ENCODE measurements at regions not wholly inside any gene's neighbourhood (a gene's known extent, or its start where the extent isn't known, plus 50 kb on each side); places are given as distances from the start of the nearest gene placed in this dataset.

DNA sequence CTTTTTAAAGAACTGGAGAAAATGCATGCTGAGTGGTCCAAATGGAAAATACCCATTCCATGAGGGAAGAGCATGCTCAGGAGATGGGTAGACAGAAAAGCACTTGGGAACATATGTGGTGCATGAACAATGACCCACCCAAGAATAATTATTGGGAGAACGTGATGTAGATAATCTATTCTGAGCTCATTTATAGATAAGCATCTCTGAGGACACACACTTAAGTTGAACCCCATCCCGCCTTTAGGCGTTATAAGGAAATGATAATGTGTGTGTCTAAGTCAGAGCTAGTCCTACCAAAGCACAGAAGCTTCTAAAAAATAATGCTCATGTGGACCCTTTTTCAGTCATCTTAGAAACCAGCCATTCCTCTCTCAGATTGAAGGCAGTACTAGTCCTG, 189.9 kb downstream of the KTN1 start (continued):
- no peak for TF ChIP-seq CREB1 (CRISPR knock-in tag; IDR thresholded peaks at IDR 0.05; ENCODE audit: low read depth)
- TF ChIP-seq EZH2 (IDR thresholded peaks at IDR 0.05; ENCODE audit: low read depth, unreplicated experiment): no peak
- TF ChIP-seq, protein P1, sequence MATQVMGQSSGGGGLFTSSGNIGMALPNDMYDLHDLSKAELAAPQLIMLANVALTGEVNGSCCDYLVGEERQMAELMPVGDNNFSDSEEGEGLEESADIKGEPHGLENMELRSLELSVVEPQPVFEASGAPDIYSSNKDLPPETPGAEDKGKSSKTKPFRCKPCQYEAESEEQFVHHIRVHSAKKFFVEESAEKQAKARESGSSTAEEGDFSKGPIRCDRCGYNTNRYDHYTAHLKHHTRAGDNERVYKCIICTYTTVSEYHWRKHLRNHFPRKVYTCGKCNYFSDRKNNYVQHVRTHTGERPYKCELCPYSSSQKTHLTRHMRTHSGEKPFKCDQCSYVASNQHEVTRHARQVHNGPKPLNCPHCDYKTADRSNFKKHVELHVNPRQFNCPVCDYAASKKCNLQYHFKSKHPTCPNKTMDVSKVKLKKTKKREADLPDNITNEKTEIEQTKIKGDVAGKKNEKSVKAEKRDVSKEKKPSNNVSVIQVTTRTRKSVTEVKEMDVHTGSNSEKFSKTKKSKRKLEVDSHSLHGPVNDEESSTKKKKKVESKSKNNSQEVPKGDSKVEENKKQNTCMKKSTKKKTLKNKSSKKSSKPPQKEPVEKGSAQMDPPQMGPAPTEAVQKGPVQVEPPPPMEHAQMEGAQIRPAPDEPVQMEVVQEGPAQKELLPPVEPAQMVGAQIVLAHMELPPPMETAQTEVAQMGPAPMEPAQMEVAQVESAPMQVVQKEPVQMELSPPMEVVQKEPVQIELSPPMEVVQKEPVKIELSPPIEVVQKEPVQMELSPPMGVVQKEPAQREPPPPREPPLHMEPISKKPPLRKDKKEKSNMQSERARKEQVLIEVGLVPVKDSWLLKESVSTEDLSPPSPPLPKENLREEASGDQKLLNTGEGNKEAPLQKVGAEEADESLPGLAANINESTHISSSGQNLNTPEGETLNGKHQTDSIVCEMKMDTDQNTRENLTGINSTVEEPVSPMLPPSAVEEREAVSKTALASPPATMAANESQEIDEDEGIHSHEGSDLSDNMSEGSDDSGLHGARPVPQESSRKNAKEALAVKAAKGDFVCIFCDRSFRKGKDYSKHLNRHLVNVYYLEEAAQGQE (IDR thresholded peaks at IDR 0.05; ENCODE audit: unreplicated experiment): no peak
- TF ChIP-seq ZNF114 (CRISPR knock-in tag; IDR thresholded peaks at IDR 0.05): no peak
- TF ChIP-seq, protein P2, sequence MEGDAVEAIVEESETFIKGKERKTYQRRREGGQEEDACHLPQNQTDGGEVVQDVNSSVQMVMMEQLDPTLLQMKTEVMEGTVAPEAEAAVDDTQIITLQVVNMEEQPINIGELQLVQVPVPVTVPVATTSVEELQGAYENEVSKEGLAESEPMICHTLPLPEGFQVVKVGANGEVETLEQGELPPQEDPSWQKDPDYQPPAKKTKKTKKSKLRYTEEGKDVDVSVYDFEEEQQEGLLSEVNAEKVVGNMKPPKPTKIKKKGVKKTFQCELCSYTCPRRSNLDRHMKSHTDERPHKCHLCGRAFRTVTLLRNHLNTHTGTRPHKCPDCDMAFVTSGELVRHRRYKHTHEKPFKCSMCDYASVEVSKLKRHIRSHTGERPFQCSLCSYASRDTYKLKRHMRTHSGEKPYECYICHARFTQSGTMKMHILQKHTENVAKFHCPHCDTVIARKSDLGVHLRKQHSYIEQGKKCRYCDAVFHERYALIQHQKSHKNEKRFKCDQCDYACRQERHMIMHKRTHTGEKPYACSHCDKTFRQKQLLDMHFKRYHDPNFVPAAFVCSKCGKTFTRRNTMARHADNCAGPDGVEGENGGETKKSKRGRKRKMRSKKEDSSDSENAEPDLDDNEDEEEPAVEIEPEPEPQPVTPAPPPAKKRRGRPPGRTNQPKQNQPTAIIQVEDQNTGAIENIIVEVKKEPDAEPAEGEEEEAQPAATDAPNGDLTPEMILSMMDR (conservative IDR thresholded peaks at IDR 0.05; ENCODE audit: low read depth in 2 of 2): no peak
- no peak for TF ChIP-seq ZNF331 (CRISPR knock-in tag; IDR thresholded peaks at IDR 0.05; ENCODE audit: low read depth)
- no peak for TF ChIP-seq EZH2phosphoT487 (IDR thresholded peaks at IDR 0.05; ENCODE audit: unreplicated experiment)
- TF ChIP-seq NANOG (IDR thresholded peaks at IDR 0.05; ENCODE audit: borderline replicate concordance): no peak
- no peak for TF ChIP-seq JUNB (IDR thresholded peaks at IDR 0.05; ENCODE audit: unreplicated experiment)

DNA sequence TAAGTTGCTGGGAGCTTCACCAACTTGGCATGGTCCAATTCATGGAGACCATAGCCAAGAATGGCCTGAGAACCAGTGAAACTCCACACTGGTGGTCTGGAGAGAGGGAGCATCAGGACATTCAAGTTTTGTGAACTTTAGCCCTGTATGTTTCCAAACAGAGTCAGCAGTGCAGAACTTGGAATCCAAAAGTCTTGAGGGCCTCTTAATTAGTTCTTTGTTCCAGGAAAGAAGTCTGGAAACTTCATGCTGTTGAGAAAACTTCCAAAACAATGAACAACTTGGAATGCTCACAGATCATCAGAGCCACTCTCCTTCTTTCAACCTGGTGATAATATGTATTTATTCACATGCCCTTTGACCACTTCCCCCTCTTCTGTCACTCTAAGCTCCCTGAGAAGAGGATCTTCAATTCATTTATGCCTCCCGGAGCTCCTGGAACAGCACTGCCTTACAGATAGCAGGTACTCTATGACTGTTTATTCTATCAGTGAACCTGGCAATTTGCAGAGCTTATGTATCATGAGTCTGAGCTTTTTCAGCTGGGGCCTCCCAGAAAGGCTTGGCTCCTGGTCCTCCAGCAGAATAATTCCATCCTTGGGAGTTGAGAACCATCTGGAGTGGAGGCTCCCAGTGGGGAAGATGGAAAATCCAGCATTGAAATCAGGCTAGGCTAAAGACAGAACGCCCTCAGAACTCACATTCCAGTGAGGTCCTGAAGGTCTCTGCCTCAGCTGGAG, 191.4 kb downstream of the KTN1 start:
- H3K27me3 ChIP-seq (ENCODE audit: insufficient read depth): no peaks in the 10 kb centered on the region
- no peaks in the 10 kb centered on the region for H3K4me1 Mint-ChIP-seq
- H3K9me2 ChIP-seq (ENCODE audit: insufficient read depth): peaks cover 19% of the 10 kb centered on the region
- no peak overlapping the region for H3K27ac ChIP-seq (ENCODE audit: low read depth)
- no peaks in the 10 kb centered on the region for H3K36me3 Mint-ChIP-seq (ENCODE audit: low read depth)
- H4K20me1 ChIP-seq (replicated peaks; ENCODE audit: insufficient read depth): no peaks in the 10 kb centered on the region
- DNase-seq (ENCODE audit: low spot score) (no peak), ATAC-seq (no peak)
- no peaks in the 10 kb centered on the region for H3K9me3 Mint-ChIP-seq
- no peak overlapping the region for H3K27ac Mint-ChIP-seq
- H3K4me3 Mint-ChIP-seq: no peak overlapping the region
- no peak overlapping the region for H3K4me2 ChIP-seq
- no peaks in the 10 kb centered on the region for H3F3A ChIP-seq (replicated peaks; ENCODE audit: low read depth)
- H3K27me3 Mint-ChIP-seq (ENCODE audit: insufficient read depth, low read depth, poor library complexity): no peaks in the 10 kb centered on the region
- no peaks in the 10 kb centered on the region for H3K79me2 ChIP-seq (replicated peaks; ENCODE audit: insufficient read depth)
- H3K4me3 ChIP-seq: no peak overlapping the region
- H3K4me1 ChIP-seq (ENCODE audit: insufficient read depth): no peaks in the 10 kb centered on the region
- H2AFZ ChIP-seq: no peak overlapping the region
- no peaks in the 10 kb centered on the region for H3K36me3 ChIP-seq (ENCODE audit: insufficient read depth)
- TF ChIP-seq, protein P3, sequence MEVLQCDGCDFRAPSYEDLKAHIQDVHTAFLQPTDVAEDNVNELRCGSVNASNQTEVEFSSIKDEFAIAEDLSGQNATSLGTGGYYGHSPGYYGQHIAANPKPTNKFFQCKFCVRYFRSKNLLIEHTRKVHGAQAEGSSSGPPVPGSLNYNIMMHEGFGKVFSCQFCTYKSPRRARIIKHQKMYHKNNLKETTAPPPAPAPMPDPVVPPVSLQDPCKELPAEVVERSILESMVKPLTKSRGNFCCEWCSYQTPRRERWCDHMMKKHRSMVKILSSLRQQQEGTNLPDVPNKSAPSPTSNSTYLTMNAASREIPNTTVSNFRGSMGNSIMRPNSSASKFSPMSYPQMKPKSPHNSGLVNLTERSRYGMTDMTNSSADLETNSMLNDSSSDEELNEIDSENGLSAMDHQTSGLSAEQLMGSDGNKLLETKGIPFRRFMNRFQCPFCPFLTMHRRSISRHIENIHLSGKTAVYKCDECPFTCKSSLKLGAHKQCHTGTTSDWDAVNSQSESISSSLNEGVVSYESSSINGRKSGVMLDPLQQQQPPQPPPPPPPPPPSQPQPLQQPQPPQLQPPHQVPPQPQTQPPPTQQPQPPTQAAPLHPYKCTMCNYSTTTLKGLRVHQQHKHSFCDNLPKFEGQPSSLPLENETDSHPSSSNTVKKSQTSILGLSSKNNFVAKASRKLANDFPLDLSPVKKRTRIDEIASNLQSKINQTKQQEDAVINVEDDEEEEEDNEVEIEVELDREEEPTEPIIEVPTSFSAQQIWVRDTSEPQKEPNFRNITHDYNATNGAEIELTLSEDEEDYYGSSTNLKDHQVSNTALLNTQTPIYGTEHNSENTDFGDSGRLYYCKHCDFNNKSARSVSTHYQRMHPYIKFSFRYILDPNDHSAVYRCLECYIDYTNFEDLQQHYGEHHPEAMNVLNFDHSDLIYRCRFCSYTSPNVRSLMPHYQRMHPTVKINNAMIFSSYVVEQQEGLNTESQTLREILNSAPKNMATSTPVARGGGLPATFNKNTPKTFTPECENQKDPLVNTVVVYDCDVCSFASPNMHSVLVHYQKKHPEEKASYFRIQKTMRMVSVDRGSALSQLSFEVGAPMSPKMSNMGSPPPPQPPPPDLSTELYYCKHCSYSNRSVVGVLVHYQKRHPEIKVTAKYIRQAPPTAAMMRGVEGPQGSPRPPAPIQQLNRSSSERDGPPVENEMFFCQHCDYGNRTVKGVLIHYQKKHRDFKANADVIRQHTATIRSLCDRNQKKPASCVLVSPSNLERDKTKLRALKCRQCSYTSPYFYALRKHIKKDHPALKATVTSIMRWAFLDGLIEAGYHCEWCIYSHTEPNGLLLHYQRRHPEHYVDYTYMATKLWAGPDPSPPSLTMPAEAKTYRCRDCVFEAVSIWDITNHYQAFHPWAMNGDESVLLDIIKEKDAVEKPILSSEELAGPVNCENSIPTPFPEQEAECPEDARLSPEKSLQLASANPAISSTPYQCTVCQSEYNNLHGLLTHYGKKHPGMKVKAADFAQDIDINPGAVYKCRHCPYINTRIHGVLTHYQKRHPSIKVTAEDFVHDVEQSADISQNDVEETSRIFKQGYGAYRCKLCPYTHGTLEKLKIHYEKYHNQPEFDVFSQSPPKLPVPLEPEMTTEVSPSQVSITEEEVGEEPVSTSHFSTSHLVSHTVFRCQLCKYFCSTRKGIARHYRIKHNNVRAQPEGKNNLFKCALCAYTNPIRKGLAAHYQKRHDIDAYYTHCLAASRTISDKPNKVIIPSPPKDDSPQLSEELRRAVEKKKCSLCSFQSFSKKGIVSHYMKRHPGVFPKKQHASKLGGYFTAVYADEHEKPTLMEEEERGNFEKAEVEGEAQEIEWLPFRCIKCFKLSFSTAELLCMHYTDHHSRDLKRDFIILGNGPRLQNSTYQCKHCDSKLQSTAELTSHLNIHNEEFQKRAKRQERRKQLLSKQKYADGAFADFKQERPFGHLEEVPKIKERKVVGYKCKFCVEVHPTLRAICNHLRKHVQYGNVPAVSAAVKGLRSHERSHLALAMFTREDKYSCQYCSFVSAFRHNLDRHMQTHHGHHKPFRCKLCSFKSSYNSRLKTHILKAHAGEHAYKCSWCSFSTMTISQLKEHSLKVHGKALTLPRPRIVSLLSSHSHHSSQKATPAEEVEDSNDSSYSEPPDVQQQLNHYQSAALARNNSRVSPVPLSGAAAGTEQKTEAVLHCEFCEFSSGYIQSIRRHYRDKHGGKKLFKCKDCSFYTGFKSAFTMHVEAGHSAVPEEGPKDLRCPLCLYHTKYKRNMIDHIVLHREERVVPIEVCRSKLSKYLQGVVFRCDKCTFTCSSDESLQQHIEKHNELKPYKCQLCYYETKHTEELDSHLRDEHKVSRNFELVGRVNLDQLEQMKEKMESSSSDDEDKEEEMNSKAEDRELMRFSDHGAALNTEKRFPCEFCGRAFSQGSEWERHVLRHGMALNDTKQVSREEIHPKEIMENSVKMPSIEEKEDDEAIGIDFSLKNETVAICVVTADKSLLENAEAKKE (CRISPR knock-in tag; IDR thresholded peaks at IDR 0.05): no peak
- no peak for TF ChIP-seq JUNB (IDR thresholded peaks at IDR 0.05; ENCODE audit: unreplicated experiment)
- no peak for TF ChIP-seq NANOG (IDR thresholded peaks at IDR 0.05; ENCODE audit: borderline replicate concordance)
- no peak for TF ChIP-seq CREB1 (CRISPR knock-in tag; IDR thresholded peaks at IDR 0.05; ENCODE audit: low read depth)
- TF ChIP-seq, protein P4, sequence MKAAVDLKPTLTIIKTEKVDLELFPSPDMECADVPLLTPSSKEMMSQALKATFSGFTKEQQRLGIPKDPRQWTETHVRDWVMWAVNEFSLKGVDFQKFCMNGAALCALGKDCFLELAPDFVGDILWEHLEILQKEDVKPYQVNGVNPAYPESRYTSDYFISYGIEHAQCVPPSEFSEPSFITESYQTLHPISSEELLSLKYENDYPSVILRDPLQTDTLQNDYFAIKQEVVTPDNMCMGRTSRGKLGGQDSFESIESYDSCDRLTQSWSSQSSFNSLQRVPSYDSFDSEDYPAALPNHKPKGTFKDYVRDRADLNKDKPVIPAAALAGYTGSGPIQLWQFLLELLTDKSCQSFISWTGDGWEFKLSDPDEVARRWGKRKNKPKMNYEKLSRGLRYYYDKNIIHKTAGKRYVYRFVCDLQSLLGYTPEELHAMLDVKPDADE (IDR thresholded peaks at IDR 0.05): no peak
- TF ChIP-seq STAT1 (IDR thresholded peaks at IDR 0.05; ENCODE audit: unreplicated experiment): no peak

All from GM23338 (cell line).